GM18505 (cell line): ENCODE measurements at regions not wholly inside any gene's neighbourhood (a gene's known extent, or its start where the extent isn't known, plus 50 kb on each side); places are given as distances from the start of the nearest gene placed in this dataset.
"Not testable (repeated sequence)": the region's sequence is repeated elsewhere in the genome, so short reads cannot be mapped to it uniquely, and the experiment has no call there.

ENCODE experiments used
- ATAC-seq: cut with Tn5 transposase; IDR thresholded peaks from one replicate; pipeline ENCODE4 v1.9.1; 2021; ENCODE audit not compliant: unreplicated experiment
- POLR2A ChIP-seq: IDR thresholded peaks from 4 replicates; pipeline ENCODE4 v1.6.1; 2011; ENCODE audit warnings: borderline replicate concordance; ENCODE audit not compliant: insufficient read depth, insufficient read length; ENCODE audit errors: extremely low read depth

GRCh38 chr1:199495432-199495831, 532.1 kb upstream of the NR5A2 start:
- ATAC-seq: no peak
- TF ChIP-seq POLR2A: no peak

GRCh38 chr1:199498802-199499201, 528.7 kb upstream of the NR5A2 start:
- peak; percentile 91 for ATAC-seq

DNA sequence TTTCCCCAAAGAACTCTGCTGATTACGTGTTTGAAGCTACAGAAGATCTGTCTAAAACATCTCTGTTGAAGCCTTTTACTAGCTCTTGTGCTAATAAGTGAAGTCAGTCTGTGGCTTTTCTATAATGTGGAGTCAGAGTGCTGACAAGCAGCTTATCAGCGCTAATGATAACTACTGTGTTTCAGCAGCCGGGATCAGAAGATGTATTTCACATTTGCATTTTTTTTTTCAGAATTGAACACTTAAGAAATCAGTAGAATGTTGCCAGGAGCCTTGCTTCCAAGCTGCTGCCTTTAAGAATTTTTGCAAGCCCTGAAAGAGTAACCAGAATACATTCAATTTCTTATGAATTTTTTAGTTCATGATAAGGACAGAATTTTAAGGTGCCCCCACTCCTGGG, 519.4 kb upstream of the NR5A2 start:
- ATAC-seq: no peak
- TF ChIP-seq POLR2A: no peak

GRCh38 chr1:199508653-199509052, 518.9 kb upstream of the NR5A2 start:
- no peak for TF ChIP-seq POLR2A
- no peak for ATAC-seq

- TF ChIP-seq POLR2A: no peak
- ATAC-seq: no peak
These were observed 518.1 kb upstream of the NR5A2 start for GRCh38 chr1:199509456-199509855.

DNA sequence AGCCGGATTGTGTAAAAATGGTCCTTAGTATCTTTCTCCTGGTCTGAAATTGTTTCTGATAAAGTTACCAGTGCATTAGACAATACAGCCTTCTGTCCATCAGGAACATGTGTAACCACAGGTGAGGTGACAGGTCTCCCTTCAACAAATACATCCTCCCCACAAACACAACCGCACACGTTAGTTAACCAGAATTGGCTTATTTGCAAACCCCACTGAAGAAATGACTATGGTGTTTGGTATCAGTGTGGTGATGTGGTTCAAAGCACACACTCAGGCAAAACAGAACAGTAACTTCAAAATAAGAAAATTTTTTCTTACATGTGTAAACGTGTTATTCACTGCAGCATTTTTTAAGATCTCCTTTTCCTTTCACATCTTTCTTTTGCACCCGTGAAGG, 517.2 kb upstream of the NR5A2 start:
- ATAC-seq: peak; percentile 96
- TF ChIP-seq POLR2A: no peak

DNA sequence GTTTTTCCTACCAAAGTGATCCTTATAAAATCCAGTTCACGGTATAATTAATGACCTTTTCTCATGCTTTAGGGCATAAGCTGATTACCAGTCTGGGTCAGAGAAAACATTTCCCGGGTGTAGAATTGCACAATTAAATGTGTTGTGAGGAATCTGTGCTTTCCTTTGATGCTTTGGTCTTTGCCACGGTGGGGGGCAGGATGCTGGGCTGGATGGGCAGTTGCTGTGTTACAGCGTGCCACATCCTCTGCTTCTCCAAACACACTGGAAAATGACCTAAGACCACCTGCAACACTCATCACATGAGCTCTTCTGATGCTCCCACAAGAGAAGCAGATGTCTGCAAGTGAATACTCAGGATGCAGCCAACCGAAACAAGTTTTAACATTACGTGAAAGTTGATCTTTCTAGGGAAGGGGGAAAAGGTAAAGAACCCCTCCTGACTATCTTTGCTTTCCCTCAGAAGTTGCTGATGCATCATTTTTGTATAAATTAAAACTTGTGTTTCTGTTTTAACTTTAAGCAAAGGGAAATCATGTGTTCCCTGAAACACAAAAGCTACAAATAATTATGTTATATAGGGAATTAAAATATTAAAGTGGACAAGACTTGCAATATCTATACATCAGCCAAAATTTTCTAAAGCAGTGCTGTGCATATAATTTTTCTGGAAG, 515.3 kb upstream of the NR5A2 start:
- ATAC-seq: no peak
- no peak for TF ChIP-seq POLR2A

DNA sequence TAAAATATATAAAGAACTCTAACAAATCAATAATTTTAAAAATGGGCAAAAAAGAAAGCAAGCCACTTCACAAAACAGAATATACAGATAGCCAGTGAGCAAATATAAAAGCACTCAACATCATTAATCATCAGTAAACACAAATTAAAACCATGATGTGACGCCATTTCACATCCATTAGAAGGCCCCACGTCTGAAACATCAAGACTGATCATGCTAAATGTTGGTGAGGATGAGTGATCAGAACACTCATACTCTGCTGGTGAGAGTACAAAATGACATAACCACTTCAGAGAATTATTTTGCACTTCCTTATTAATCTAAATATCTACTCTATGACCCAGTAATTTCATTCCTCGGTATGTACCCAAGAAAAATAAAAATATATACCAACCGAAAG, 512.2 kb upstream of the NR5A2 start:
- no peak for TF ChIP-seq POLR2A
- no peak for ATAC-seq

DNA sequence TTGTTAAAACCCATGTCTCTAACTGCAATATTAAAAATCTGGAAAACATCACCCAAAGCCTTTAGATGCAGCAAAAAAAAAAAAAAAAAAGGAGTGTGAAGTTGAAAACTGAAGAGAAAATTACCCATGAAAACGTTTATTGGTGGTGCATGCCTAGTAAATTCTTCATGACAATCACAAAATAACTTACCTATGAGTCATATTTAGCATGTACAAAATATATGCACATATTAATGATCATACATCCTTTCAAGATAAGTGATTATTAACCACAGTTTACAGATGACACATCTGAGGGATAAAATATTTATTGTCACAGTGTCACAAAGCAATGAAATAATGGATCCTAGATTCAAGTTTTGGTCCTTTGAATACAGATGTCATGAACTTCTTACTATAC, 505.2 kb upstream of the NR5A2 start:
- TF ChIP-seq POLR2A: no peak
- no peak for ATAC-seq

DNA sequence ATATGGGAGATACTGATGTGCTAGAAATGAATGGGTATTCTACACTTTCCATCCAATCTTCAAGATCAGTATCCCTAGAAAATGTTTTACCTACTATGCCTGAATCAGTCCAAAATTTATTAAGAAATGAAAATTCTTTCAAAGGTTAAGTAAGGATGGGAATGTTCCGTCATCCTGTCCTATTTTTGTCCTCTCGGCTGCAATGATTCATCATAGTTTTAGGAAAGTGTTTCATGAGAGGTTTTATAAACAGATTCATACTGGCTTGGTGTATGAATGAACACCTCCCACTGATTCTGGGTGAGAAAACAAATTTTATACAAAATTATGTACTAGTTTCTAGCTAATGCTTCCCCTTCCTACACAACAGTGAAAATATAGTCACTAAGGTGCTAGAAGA, 504.6 kb upstream of the NR5A2 start:
- ATAC-seq: no peak
- TF ChIP-seq POLR2A: no peak

DNA sequence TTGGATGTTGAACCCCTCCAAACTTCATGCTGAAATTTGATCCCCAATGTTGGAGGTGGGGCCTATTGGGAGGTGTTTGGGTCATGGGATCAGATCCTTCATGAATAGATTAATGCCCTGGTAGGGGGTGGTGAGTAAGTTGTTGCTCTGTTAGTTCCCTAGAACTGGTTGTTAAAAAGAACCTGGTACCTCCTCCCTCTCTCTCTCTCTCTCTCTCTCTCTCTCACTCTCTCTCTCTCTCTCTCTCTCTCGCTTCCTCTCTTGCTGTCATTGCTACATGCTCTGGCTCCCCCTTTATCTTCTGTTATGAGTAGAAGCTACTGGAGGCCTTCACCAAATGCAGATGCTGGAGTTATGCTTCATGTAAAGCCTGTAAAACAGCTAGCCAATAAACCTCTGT, 498.2 kb upstream of the NR5A2 start:
- ATAC-seq: no peak
- no peak for TF ChIP-seq POLR2A

DNA sequence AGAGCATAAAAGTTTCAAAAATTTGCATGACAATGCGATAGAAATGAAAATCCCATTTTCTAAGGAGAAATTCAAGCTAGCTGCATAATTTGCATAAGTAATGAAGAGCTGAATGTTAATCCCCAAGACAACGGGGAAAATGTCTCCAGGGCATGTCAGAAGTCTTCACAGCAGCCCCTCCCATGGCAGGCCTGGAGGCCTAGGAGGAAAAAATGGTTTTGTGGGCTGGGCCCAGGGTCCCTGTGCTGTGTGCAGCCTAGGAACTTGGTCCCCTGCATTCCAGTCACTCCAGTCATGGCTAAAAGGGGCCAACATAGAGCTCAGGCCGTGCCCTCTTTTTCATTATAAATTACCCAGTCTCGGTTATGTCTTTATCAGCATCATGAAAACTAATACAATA, 494.1 kb upstream of the NR5A2 start:
- ATAC-seq: not testable (repeated sequence)

- TF ChIP-seq POLR2A: no peak
- ATAC-seq: no peak
These were observed 481.7 kb upstream of the NR5A2 start for GRCh38 chr1:199545780-199546179.

- ATAC-seq: no peak
- no peak for TF ChIP-seq POLR2A
These were observed 481.2 kb upstream of the NR5A2 start for GRCh38 chr1:199546323-199546722.

DNA sequence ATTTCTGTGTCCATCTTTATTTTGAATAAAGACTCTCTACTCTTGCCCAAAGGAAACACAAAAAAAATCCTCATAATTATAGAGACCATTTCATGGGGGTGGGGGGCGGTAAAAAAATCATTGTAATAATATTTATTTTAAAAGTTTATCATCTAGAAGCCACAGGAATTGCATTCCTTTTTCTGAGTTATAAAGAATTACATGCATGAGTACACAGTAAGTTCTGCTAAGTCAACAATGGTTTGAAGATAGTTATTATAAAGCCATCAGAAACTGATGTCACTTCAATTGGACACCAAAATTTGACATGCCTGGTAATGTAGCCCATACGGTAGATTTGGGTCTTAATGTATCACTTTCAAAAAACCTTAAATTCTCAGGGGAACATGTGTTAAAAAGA, 478.1 kb upstream of the NR5A2 start:
- ATAC-seq: no peak
- no peak for TF ChIP-seq POLR2A
